ENCODE measurements at regions not wholly inside any gene's neighbourhood (a gene's known extent, or its start where the extent isn't known, plus 50 kb on each side); places are given as distances from the start of the nearest gene placed in this dataset.

DNA sequence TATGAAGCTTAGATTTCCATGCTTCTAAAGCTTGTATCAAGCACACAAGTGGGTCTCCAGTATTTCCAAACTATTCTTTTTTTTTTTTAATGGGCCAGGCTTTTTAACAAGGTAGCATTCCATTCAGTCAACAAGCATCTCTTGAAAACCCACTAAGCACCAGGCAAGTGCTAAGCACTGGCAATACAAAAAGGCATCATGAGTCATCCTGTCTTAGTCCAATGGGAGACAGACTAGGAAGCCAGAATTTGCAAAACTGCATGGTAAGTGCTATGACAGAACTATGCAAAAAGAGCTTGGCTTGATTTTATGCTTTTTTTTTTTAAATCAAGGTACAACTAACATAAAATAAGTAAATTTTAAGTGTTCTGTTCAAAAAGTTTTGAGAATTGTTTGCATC is 109.3 kb upstream of the DST start:
- no peak overlapping the region for H3K4me3 ChIP-seq (ENCODE audit: low read length)
- TF ChIP-seq, protein P1, sequence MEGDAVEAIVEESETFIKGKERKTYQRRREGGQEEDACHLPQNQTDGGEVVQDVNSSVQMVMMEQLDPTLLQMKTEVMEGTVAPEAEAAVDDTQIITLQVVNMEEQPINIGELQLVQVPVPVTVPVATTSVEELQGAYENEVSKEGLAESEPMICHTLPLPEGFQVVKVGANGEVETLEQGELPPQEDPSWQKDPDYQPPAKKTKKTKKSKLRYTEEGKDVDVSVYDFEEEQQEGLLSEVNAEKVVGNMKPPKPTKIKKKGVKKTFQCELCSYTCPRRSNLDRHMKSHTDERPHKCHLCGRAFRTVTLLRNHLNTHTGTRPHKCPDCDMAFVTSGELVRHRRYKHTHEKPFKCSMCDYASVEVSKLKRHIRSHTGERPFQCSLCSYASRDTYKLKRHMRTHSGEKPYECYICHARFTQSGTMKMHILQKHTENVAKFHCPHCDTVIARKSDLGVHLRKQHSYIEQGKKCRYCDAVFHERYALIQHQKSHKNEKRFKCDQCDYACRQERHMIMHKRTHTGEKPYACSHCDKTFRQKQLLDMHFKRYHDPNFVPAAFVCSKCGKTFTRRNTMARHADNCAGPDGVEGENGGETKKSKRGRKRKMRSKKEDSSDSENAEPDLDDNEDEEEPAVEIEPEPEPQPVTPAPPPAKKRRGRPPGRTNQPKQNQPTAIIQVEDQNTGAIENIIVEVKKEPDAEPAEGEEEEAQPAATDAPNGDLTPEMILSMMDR (conservative IDR thresholded peaks at IDR 0.05; ENCODE audit: low read length): no peak
- peak; percentile 70 for DNase-seq (ENCODE audit: low read depth)

DNA sequence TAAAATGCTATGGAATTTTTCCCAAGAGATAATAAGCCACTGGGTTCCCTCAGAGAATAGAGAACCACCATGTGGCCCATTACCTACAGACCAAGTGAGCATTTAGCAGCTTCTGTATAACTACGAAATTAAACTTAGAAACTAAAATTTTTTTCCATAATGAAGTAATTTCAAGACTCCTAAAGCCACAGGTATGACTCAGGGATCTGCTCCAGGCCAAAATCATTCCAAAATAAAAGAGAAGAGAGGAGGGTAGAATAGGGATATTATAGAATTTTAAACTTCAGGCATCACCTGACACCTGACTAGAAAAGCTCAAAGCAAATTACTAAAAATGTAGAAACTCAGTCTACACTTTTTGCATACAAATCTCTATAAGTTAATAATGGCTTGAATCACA is 108.9 kb upstream of the DST start:
- DNase-seq (ENCODE audit: low read depth): no peak
- TF ChIP-seq, protein P1 (conservative IDR thresholded peaks at IDR 0.05; ENCODE audit: low read length): no peak
- H3K4me3 ChIP-seq (ENCODE audit: low read length): no peak overlapping the region

DNA sequence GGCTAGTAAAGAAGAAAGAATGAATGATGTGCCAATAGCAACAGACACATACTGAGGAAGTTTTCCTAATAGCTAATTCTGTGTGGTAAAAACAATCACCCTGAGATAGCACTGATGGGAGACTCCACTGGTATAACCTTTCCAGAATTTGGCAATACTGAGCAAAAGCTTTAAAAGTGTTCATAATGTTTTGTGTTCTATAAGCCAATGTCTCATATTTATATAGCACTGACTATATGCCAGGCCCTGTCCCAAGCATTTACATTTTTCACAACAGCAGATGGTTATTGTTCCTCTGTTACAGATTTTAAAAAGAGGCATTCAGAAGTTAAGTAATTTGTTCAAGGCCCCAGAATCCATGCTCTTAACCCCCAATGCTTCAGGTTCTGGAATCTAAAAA is 108.0 kb upstream of the DST start:
- DNase-seq (ENCODE audit: low read depth): peak; percentile 28
- TF ChIP-seq, protein P1 (conservative IDR thresholded peaks at IDR 0.05; ENCODE audit: low read length): no peak
- H3K4me3 ChIP-seq (ENCODE audit: low read length): no peak overlapping the region

DNA sequence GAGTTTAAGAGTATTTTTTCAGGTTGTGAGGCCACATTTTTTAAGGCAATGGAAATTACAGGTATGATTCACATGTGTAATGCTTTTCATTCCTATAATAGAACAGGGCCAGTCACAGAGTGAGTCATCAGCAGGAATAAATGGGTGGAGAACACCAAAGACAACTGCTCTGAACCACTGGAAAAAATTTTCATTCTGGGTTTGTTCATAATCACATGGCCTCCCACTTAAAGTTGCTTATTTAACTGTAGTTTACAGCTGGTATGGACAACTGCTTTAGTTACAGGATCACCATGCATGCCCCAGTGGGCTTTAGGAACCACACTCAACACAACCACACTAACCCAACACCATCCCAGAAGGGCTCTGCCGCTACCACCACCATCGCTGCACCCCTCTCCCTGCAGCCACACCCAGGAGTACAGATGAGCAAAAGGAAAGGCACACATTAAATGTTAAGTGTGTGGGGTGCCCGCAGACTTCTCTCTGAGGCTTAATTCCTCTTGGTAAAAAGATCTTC is 107.0 kb upstream of the DST start:
- TF ChIP-seq, protein P1 (conservative IDR thresholded peaks at IDR 0.05; ENCODE audit: low read length): no peak
- no peak overlapping the region for H3K4me3 ChIP-seq (ENCODE audit: low read length)
- DNase-seq (ENCODE audit: low read depth): peak; percentile 71

DNA sequence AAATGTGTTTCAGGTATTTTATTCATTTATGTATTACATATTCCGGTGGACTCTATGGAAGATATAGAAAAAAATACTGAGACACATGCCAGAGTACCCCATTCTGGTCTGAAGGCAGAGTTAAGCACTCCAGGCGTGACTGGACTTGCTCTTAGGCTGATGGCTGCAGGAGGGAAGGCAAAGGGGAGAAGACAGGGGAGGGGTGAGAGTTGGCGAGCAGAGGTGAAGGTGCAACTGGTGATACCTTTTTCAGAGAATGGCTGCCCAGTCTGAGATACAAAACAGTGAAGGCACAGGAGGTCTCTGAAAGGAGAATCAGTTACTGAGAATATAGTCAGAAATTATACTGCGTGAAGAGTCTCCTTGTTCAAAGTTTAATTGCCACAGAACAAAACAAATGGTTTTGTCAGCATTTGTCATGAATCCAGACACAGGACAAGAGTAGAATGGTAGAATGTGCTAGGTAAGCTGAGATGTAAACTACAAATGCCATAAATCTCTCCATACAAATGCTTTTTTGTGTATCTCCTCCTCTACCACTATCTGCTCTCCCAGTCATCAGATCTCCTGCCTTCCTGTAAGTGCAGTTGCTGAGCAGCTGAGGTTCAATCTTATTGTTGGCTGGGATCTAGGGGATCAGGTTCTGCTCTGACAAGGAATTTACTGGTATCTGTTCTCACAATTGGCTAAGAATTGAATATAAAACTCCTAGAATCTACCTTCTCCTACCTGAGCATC is 104.2 kb upstream of the DST start:
- TF ChIP-seq, protein P1 (conservative IDR thresholded peaks at IDR 0.05; ENCODE audit: low read length): no peak
- H3K4me3 ChIP-seq (ENCODE audit: low read length): no peak overlapping the region
- DNase-seq (ENCODE audit: low read depth): no peak

DNA sequence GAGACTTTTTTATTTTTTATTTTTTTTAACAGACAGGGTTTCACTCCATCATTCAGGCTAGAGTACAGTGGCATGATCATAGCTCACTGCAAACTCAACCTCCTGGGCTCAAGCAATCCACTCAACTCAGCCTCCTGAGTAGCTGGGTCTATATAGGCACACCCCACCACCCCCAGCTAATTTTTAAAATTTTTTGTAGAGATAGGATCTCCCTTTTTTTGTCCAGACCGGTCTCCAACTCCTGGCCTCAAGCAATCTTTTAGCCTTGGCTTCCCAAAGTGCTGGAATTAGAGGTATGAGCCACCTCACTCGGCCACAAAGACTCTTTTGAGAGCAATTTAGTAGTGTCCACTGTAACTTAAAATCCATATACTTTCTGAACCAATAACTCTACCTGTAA is 103.3 kb upstream of the DST start:
- H3K4me3 ChIP-seq (ENCODE audit: low read length): no peak overlapping the region
- DNase-seq (ENCODE audit: low read depth): no peak
- TF ChIP-seq, protein P1 (conservative IDR thresholded peaks at IDR 0.05; ENCODE audit: low read length): no peak

DNA sequence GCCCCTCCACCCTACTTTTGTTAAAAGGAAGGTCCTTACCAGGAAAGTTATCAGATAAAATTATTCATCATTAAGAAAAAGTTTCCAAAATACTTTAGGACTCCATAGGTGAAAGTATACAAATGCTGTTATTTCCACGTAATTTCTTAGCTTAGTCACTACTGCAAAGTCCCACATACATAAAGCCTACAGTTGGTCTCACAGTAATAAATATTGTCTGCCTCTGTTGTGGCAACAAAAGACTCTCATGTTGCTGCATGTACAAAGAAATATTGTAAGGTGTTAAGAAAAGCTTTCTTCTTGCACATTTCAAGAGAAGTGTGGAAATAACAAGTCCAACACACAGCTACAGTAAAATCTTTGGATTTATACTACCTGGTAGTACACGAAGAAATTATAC is 102.4 kb upstream of the DST start:
- TF ChIP-seq, protein P1 (conservative IDR thresholded peaks at IDR 0.05; ENCODE audit: low read length): no peak
- no peak for DNase-seq (ENCODE audit: low read depth)

More for the DNA sequence above, 102.4 kb upstream of the DST start:
- no peak overlapping the region for H3K4me3 ChIP-seq (ENCODE audit: low read length)
